HG02943 (cell line): ENCODE measurements at regions not wholly inside any gene's neighbourhood (a gene's known extent, or its start where the extent isn't known, plus 50 kb on each side); places are given as distances from the start of the nearest gene placed in this dataset.
"Not testable (repeated sequence)": the region's sequence is repeated elsewhere in the genome, so short reads cannot be mapped to it uniquely, and the experiment has no call there.

Experiments used
- ATAC-seq: cut with Tn5 transposase; IDR thresholded peaks from one replicate; pipeline ENCODE4 v1.9.1; 2021; ENCODE audit warnings: mild to moderate bottlenecking, low read depth, moderate library complexity; ENCODE audit not compliant: unreplicated experiment

- no peak for ATAC-seq
Measured at GRCh38 chr14:105968291-105968690, 441.9 kb downstream of the TMEM121 start.

- ATAC-seq = not testable (repeated sequence)
Measured at GRCh38 chr14:105969026-105969425, 442.6 kb downstream of the TMEM121 start.

GRCh38 chr14:105970821-105971220 lies 444.4 kb downstream of the TMEM121 start:
- ATAC-seq = not testable (repeated sequence)

- ATAC-seq = no peak
Measured at GRCh38 chr14:105971593-105972500, 445.5 kb downstream of the TMEM121 start.

- no peak for ATAC-seq
Measured at GRCh38 chr14:105974902-105975301, 448.5 kb downstream of the TMEM121 start.

- no peak for ATAC-seq
Measured at GRCh38 chr14:105978618-105979295, 452.4 kb downstream of the TMEM121 start.

GRCh38 chr14:105979446-105979845 lies 453.1 kb downstream of the TMEM121 start:
- ATAC-seq = no peak

- no peak for ATAC-seq
Measured at GRCh38 chr14:105980224-105980623, 453.8 kb downstream of the TMEM121 start.

- ATAC-seq = not testable (repeated sequence)
Measured at GRCh38 chr14:105981517-105982302, 455.3 kb downstream of the TMEM121 start.

- ATAC-seq = no peak
Measured at GRCh38 chr14:105982664-105983063, 456.3 kb downstream of the TMEM121 start.

- ATAC-seq = no peak
Measured at GRCh38 chr14:105986894-105987284, 460.5 kb downstream of the TMEM121 start.

- ATAC-seq = no peak
Measured at GRCh38 chr14:105987563-105987962, 461.2 kb downstream of the TMEM121 start.

- ATAC-seq = no peak
Measured at GRCh38 chr14:105989566-105990302, 463.4 kb downstream of the TMEM121 start.

- not testable (repeated sequence) for ATAC-seq
Measured at GRCh38 chr14:105991677-105992076, 465.3 kb downstream of the TMEM121 start.

GRCh38 chr14:105993814-105994213 lies 467.4 kb downstream of the TMEM121 start:
- ATAC-seq = no peak

GRCh38 chr14:105995011-105995710 lies 468.8 kb downstream of the TMEM121 start:
- ATAC-seq = not testable (repeated sequence)

GRCh38 chr14:105998597-105998996 lies 472.2 kb downstream of the TMEM121 start:
- not testable (repeated sequence) for ATAC-seq

- no peak for ATAC-seq
Measured at GRCh38 chr14:105999361-106000028, 473.1 kb downstream of the TMEM121 start.

GRCh38 chr14:106000029-106000511 lies 473.7 kb downstream of the TMEM121 start:
- ATAC-seq = not testable (repeated sequence)
